HG03159 (cell line): ENCODE measurements at regions not wholly inside any gene's neighbourhood (a gene's known extent, or its start where the extent isn't known, plus 50 kb on each side); places are given as distances from the start of the nearest gene placed in this dataset.
"Not testable (repeated sequence)": the region's sequence is repeated elsewhere in the genome, so short reads cannot be mapped to it uniquely, and the experiment has no call there.

Source experiments
- ATAC-seq: cut with Tn5 transposase; IDR thresholded peaks from one replicate; pipeline ENCODE4 v1.9.1; 2021; ENCODE audit warnings: mild to moderate bottlenecking, moderate library complexity; ENCODE audit not compliant: unreplicated experiment

GRCh38 chr6:121544691-121545090 lies 109.2 kb downstream of the GJA1 start:
- ATAC-seq: no peak

GRCh38 chr6:121548131-121548530 lies 112.7 kb downstream of the GJA1 start:
- no peak for ATAC-seq

- no peak for ATAC-seq
Observed at GRCh38 chr6:121549736-121550135, 114.3 kb downstream of the GJA1 start.

GRCh38 chr6:121550491-121551010 lies 115.1 kb downstream of the GJA1 start:
- ATAC-seq: no peak

GRCh38 chr6:121555201-121555600 lies 119.8 kb downstream of the GJA1 start:
- no peak for ATAC-seq

GRCh38 chr6:121556149-121556548 lies 120.7 kb downstream of the GJA1 start:
- not testable (repeated sequence) for ATAC-seq

- ATAC-seq: no peak
Observed at GRCh38 chr6:121557146-121557940, 121.9 kb downstream of the GJA1 start.

GRCh38 chr6:121559611-121560269 lies 124.3 kb downstream of the GJA1 start:
- no peak for ATAC-seq

GRCh38 chr6:121560476-121560875 lies 125.0 kb downstream of the GJA1 start:
- ATAC-seq: no peak

GRCh38 chr6:121563286-121563685 lies 127.8 kb downstream of the GJA1 start:
- no peak for ATAC-seq

- not testable (repeated sequence) for ATAC-seq
Observed at GRCh38 chr6:121564529-121564928, 129.1 kb downstream of the GJA1 start.

- no peak for ATAC-seq
Observed at GRCh38 chr6:121571455-121571854, 136.0 kb downstream of the GJA1 start.

- ATAC-seq: no peak
Observed at GRCh38 chr6:121573481-121573880, 138.0 kb downstream of the GJA1 start.

- no peak for ATAC-seq
Observed at GRCh38 chr6:121578216-121578615, 142.8 kb downstream of the GJA1 start.

GRCh38 chr6:121579478-121579877 lies 144.0 kb downstream of the GJA1 start:
- ATAC-seq: no peak

GRCh38 chr6:121581327-121581726 lies 145.9 kb downstream of the GJA1 start:
- ATAC-seq: no peak

- ATAC-seq: no peak
Observed at GRCh38 chr6:121582262-121582661, 146.8 kb downstream of the GJA1 start.

GRCh38 chr6:121584586-121585369 lies 149.3 kb downstream of the GJA1 start:
- ATAC-seq: no peak

GRCh38 chr6:121590438-121590837 lies 155.0 kb downstream of the GJA1 start:
- no peak for ATAC-seq

- no peak for ATAC-seq
Observed at GRCh38 chr6:121590916-121591315, 155.5 kb downstream of the GJA1 start.

- ATAC-seq: no peak
Observed at GRCh38 chr6:121592261-121592935, 157.0 kb downstream of the GJA1 start.
